Activated T-cell treated with anti-CD3 and anti-CD28 coated beads, Interleukin-2, amount 50 U/mL, for 4 hours (primary cell): ENCODE measurements at regions not wholly inside any gene's neighbourhood (a gene's known extent, or its start where the extent isn't known, plus 50 kb on each side); places are given as distances from the start of the nearest gene placed in this dataset.

Experiments
- ATAC-seq, 2 donors: fragments of 200-7000 bp; cut with Tn5 transposase; one replicate each; pipeline ENCODE4 v1.10.0; 2021
- DNase-seq: peaks from one replicate; pipeline ENCODE4 v3.0.0-alpha.2; 2020
- H3K27me3 Mint-ChIP-seq: one replicate; pipeline ENCODE4 v1.8.0; 2021; ENCODE audit warnings: low read depth, mixed read lengths
- H3K36me3 Mint-ChIP-seq: one replicate; pipeline ENCODE4 v1.8.0; 2022; ENCODE audit warnings: mixed read lengths; ENCODE audit not compliant: insufficient read depth
- H3K4me1 Mint-ChIP-seq: one replicate; pipeline ENCODE4 v1.8.0; 2021; ENCODE audit warnings: low read depth, mixed read lengths
- H3K4me3 Mint-ChIP-seq: one replicate; pipeline ENCODE4 v1.8.0; 2021; ENCODE audit warnings: mild to moderate bottlenecking, moderate library complexity, mixed read lengths
- H3K9me3 Mint-ChIP-seq: one replicate; pipeline ENCODE4 v1.8.0; 2021; ENCODE audit warnings: mixed read lengths

DNA sequence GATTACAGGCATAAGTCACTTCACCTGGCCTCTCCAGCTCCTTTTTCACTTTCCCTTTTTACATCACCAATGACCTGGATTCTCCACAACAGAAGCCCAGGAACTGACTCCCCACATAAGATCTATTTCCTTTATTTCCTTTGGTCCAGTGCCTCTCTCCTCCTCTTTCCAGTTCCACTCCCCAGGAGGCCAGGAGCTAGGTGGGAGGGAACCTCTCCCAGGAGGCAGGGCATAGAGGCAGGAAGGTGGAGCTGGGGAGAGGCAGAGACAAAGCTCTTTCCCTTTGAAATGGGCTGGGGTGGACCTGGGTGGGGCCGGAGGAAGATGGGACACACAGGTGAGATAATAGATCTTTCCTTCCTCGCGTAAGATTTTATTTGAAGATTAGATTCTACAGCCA, 318.3 kb upstream of the TNRC6C start:
- no peaks in the 10 kb centered on the region for H3K9me3 Mint-ChIP-seq
- DNase-seq (no peak), ATAC-seq (no peak)
- H3K27me3 Mint-ChIP-seq, result peaks cover 7% of the 10 kb centered on the region
- peaks cover 5% of the 10 kb centered on the region for H3K4me1 Mint-ChIP-seq
- H3K4me3 Mint-ChIP-seq, result no peak overlapping the region
- no peaks in the 10 kb centered on the region for H3K36me3 Mint-ChIP-seq

DNA sequence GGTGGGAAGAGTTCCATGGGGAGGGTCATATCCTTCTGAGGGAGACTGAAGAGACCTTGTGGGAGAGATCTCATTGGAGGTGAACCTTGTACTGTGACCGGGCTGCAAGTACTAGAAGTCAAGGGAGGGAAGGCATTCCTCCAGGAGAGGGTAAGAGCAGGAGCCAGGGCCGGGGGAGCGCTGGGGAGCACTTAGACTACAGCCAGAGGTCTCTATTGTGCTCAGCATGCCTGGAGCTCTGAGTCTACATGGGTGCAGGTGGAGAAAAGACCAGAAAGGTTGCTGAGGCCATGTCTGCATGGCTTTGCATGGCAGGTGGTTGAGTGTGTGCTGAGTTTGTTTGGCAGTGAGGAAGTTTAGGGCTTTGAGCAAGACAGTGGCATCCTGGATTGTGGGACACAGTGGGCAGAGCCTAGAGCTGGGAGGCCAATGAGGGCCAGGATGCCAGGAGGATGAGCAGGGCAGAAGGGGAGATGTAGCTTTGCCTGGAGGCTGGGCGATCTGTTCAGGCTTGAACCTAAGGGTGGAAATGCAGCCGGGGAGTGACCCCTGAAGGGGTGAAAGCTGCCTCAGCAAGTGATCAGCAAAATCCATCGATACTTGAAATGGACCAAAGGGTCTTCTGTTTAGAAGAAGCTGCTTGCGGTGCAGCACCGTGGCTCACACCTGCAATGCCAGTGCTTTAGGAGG, 317.4 kb upstream of the TNRC6C start:
- Mint-ChIP-seq H3K4me1 (peaks cover 12% of the 10 kb centered on the region), H3K36me3 (no peaks in the 10 kb centered on the region), H3K9me3 (no peaks in the 10 kb centered on the region), H3K27me3 (peaks cover 7% of the 10 kb centered on the region), H3K4me3 (no peak overlapping the region)
- DNase-seq (no peak), ATAC-seq (no peak)

- ATAC-seq (no peak), DNase-seq (no peak)
- Mint-ChIP-seq H3K36me3 (no peaks in the 10 kb centered on the region), H3K9me3 (no peaks in the 10 kb centered on the region), H3K4me3 (no peak overlapping the region), H3K4me1 (peaks cover 16% of the 10 kb centered on the region), H3K27me3 (peaks cover 5% of the 10 kb centered on the region)
Observed at GRCh38 chr17:77641718-77642117, 316.8 kb upstream of the TNRC6C start.

DNA sequence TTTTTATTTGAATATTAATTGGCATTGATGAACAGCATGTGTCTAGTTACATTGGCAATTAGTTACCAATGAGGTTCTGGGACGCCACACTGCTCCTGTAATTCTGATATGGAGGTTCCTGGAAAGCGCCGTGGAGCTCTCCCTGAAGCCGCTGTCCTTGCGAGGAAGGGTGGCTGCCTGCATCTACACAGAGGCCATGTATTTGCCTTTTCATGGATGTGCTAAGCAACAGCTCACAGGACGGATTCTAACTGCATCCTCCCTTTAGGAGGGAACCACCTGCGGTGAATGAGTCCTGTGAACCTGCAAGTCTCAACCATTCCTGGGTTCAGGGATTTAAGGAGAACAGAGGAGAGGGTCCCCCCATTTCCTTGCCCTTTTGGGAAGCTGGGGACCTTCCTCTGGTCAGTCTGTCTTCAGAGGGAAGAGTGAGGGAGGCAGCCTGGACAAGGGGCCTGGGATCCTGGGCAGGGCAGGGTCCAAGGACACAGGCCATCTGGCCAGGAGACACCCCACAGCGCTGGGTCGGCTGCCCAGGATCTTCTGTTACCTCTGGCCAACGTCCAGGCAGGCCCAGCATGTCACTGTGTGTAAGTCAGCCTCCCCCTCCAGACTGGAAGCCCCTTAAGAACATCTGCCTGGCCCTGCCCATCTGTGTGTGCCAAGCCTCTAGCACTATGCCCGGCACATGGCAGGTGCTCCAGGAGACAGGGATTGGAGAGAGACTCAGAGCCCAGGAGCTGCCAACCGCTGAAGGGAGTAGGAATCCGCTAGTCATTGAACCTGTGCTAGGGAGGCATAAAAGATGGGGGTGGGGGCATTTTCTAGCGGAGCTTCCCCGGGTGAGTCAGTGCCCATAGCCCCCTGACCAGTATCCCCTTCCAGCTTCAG, 314.1 kb upstream of the TNRC6C start:
- H3K9me3 Mint-ChIP-seq, result no peaks in the 10 kb centered on the region
- ATAC-seq (no peak), DNase-seq (no peak)
- no peaks in the 10 kb centered on the region for H3K27me3 Mint-ChIP-seq
- H3K4me3 Mint-ChIP-seq, result peak overlapping the region; percentile 70
- peaks cover 16% of the 10 kb centered on the region for H3K4me1 Mint-ChIP-seq
- H3K36me3 Mint-ChIP-seq, result no peaks in the 10 kb centered on the region

- Mint-ChIP-seq H3K9me3 (no peaks in the 10 kb centered on the region), H3K4me1 (peaks cover 16% of the 10 kb centered on the region), H3K4me3 (peak overlapping the region; percentile 70), H3K27me3 (no peaks in the 10 kb centered on the region), H3K36me3 (no peaks in the 10 kb centered on the region)
- ATAC-seq, result peak; percentile 87 to 92
- peak; percentile 29 for DNase-seq
Observed at GRCh38 chr17:77645072-77646045, 313.1 kb upstream of the TNRC6C start.

GRCh38 chr17:77646046-77646430, 312.5 kb upstream of the TNRC6C start:
- ATAC-seq, result no peak
- H3K27me3 Mint-ChIP-seq, result no peaks in the 10 kb centered on the region
- H3K36me3 Mint-ChIP-seq, result no peaks in the 10 kb centered on the region
- DNase-seq, result no peak
- peak overlapping the region; percentile 60 for H3K4me3 Mint-ChIP-seq
- H3K9me3 Mint-ChIP-seq, result no peaks in the 10 kb centered on the region
- H3K4me1 Mint-ChIP-seq, result peaks cover 16% of the 10 kb centered on the region

DNA sequence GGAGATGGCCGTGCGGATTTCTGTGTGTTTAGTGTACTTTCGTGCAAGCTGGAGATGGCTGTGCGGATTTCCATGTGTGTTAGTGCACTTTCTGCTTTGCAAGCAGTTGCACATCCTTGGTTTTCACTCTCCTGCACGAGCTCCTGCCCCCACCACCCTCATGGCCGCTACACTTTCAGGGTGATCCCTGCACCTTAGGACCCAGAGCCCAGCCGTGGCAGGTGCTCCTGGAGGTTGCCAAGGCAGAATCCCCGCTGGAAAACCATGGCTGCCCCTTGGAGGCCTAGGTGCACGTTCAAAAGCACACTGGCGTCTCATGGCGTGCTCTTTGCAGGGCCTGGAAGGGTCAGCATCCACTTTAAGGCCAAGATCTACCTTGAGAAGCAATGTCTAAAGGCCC, 311.0 kb upstream of the TNRC6C start:
- no peaks in the 10 kb centered on the region for H3K9me3 Mint-ChIP-seq
- DNase-seq, result no peak
- no peak for ATAC-seq
- H3K4me1 Mint-ChIP-seq, result peaks cover 16% of the 10 kb centered on the region
- no peak overlapping the region for H3K4me3 Mint-ChIP-seq
- no peaks in the 10 kb centered on the region for H3K27me3 Mint-ChIP-seq
- H3K36me3 Mint-ChIP-seq, result no peaks in the 10 kb centered on the region

- Mint-ChIP-seq H3K9me3 (no peaks in the 10 kb centered on the region), H3K36me3 (no peaks in the 10 kb centered on the region), H3K4me1 (peaks cover 14% of the 10 kb centered on the region), H3K27me3 (peaks cover 5% of the 10 kb centered on the region), H3K4me3 (no peak overlapping the region)
- DNase-seq (no peak), ATAC-seq (no peak)
Observed at GRCh38 chr17:77649717-77650211, 308.7 kb upstream of the TNRC6C start.

DNA sequence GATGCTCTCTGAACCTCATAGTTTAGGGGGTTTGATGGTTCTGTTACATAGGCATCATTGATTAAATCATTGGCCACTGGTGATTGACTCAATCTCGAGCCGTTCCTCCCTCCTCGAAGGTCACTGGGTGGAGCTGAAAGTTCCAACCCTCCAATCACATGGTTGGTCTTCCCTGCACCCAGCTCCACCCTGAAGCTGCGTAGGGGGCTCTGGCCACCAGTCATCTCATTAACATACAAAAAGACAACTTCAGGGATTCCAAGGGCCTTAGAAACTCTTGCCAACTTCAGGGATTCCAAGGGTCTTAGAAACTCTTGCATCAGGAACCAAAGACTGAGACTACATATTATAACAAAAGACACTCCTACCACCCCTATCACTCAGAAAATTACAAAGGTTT, 306.5 kb upstream of the TNRC6C start:
- Mint-ChIP-seq H3K27me3 (peaks cover 8% of the 10 kb centered on the region), H3K4me3 (no peak overlapping the region), H3K4me1 (no peaks in the 10 kb centered on the region), H3K9me3 (no peaks in the 10 kb centered on the region), H3K36me3 (no peaks in the 10 kb centered on the region)
- no peak for ATAC-seq
- DNase-seq, result no peak

GRCh38 chr17:77654296-77654695, 304.2 kb upstream of the TNRC6C start:
- ATAC-seq (no peak), DNase-seq (no peak)
- Mint-ChIP-seq H3K27me3 (peaks cover 18% of the 10 kb centered on the region), H3K4me1 (no peaks in the 10 kb centered on the region), H3K36me3 (no peaks in the 10 kb centered on the region), H3K4me3 (no peak overlapping the region), H3K9me3 (no peaks in the 10 kb centered on the region)

DNA sequence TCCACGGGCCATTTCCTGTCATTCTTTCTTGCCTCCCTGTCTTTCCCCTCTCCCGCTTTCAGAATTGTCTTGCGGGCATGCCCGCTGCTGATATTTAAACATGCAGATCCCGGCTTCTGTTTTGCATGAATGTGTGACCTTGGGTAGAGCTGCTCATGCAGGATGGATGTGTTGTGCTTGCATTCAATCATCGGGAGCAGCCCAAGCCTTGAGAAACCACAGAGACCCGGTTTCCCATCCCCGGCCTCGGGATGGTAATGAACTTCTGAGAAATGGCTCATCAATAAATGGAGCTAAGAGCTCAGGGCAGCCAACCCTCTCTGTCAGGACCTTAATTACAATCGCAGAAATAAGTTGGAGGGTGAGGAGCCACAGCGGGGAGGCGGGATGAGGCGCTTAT, 303.7 kb upstream of the TNRC6C start:
- H3K4me1 Mint-ChIP-seq, result no peaks in the 10 kb centered on the region
- H3K4me3 Mint-ChIP-seq, result no peak overlapping the region

DNA sequence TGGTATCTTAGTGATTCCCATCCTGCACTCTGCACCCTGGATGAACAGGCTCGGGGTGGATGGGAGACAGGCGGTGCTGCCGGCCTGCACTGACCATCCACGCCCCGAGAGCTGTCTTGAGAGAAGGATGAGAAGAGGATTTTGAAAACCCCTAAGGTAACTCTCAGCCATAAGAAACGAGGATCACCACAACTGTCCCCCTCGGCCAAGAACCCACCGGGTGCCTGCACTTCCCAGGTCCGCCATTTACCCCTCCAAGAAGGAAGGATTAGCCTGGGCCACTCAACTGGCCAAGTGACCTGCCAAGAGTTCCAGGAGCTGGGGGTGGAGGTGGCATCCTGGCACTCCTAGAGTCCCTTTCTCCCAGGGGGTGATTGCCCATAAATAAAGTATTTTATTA, 302.4 kb upstream of the TNRC6C start:
- Mint-ChIP-seq H3K4me3 (no peak overlapping the region), H3K9me3 (no peaks in the 10 kb centered on the region), H3K27me3 (peaks cover 18% of the 10 kb centered on the region), H3K4me1 (no peaks in the 10 kb centered on the region), H3K36me3 (no peaks in the 10 kb centered on the region)
- ATAC-seq (no peak), DNase-seq (no peak)

More for the DNA sequence above, 303.7 kb upstream of the TNRC6C start:
- ATAC-seq (no peak), DNase-seq (no peak)
- no peaks in the 10 kb centered on the region for H3K36me3 Mint-ChIP-seq
- H3K27me3 Mint-ChIP-seq, result peaks cover 18% of the 10 kb centered on the region
- no peaks in the 10 kb centered on the region for H3K9me3 Mint-ChIP-seq

DNA sequence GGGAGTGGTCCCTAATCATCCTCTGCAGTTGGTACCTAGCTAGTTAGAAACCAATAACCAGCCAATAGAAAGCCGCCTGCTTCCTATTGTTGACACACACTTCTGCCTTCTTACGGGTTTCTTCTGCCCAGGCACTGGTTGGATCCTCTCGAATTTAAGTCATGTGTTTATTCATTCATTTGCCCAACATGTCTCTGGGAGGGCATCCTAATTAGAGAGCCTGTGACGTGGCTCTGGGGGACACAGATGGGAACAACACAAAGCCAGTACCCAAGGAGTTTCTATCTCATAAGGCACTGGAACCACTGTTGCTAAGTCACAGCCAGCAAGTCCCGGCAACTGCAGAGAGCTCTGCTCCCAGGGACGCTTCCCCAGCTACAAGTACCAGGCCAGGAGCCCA, 300.7 kb upstream of the TNRC6C start:
- Mint-ChIP-seq H3K4me3 (no peak overlapping the region), H3K9me3 (no peaks in the 10 kb centered on the region), H3K27me3 (peaks cover 18% of the 10 kb centered on the region), H3K4me1 (no peaks in the 10 kb centered on the region), H3K36me3 (no peaks in the 10 kb centered on the region)
- no peak for ATAC-seq
- DNase-seq, result no peak

- no peak overlapping the region for H3K4me3 Mint-ChIP-seq
- peaks cover 4% of the 10 kb centered on the region for H3K4me1 Mint-ChIP-seq
- DNase-seq (no peak), ATAC-seq (no peak)
- no peaks in the 10 kb centered on the region for H3K36me3 Mint-ChIP-seq
- peaks cover 13% of the 10 kb centered on the region for H3K27me3 Mint-ChIP-seq
- peaks cover 7% of the 10 kb centered on the region for H3K9me3 Mint-ChIP-seq
Observed at GRCh38 chr17:77660524-77660923, 298.0 kb upstream of the TNRC6C start.
